ENCODE measurements at regions not wholly inside any gene's neighbourhood (a gene's known extent, or its start where the extent isn't known, plus 50 kb on each side); places are given as distances from the start of the nearest gene placed in this dataset.
"Not testable (repeated sequence)": the region's sequence is repeated elsewhere in the genome, so short reads cannot be mapped to it uniquely, and the experiment has no call there.

GRCh38 chr1:116851189-116851588, 58.5 kb upstream of the PTGFRN start:
- WGBS (ENCODE audit: insufficient coverage, insufficient read length), result no CpG with 5 or more reads among the region's 2 CpGs
- not testable (repeated sequence) for H3K27ac ChIP-seq (ENCODE audit: low read length); H3K27me3 ChIP-seq (ENCODE audit: control insufficient read depth, insufficient read depth, low read length); H3K36me3 ChIP-seq (ENCODE audit: control insufficient read depth, insufficient read depth, low read length); H3K4me3 ChIP-seq (ENCODE audit: low read length); H3K9me3 ChIP-seq (ENCODE audit: control insufficient read depth, insufficient read depth, low read length); H3K4me1 ChIP-seq (ENCODE audit: control insufficient read depth, insufficient read depth, low read length); DNase-seq (ENCODE audit: low read depth, low spot score)

- H3K27me3 ChIP-seq (ENCODE audit: control insufficient read depth, insufficient read depth, low read length), result no peaks in the 10 kb centered on the region
- H3K4me3 ChIP-seq (ENCODE audit: low read length), result no peak overlapping the region
- H3K9me3 ChIP-seq (ENCODE audit: control insufficient read depth, insufficient read depth, low read length), result no peaks in the 10 kb centered on the region
- DNase-seq (ENCODE audit: low read depth, low spot score), result no peak
- no peak overlapping the region for H3K27ac ChIP-seq (ENCODE audit: low read length)
- no CpG with 5 or more reads among the region's 5 CpGs for WGBS (ENCODE audit: insufficient coverage, insufficient read length)
- peaks cover 9% of the 10 kb centered on the region for H3K4me1 ChIP-seq (ENCODE audit: control insufficient read depth, insufficient read depth, low read length)
- no peaks in the 10 kb centered on the region for H3K36me3 ChIP-seq (ENCODE audit: control insufficient read depth, insufficient read depth, low read length)
Measured at GRCh38 chr1:116851846-116852245, 57.9 kb upstream of the PTGFRN start.

GRCh38 chr1:116852367-116852766, 57.3 kb upstream of the PTGFRN start:
- Histone ChIP-seq H3K27me3 (ENCODE audit: control insufficient read depth, insufficient read depth, low read length) (no peaks in the 10 kb centered on the region), H3K36me3 (ENCODE audit: control insufficient read depth, insufficient read depth, low read length) (no peaks in the 10 kb centered on the region), H3K9me3 (ENCODE audit: control insufficient read depth, insufficient read depth, low read length) (no peaks in the 10 kb centered on the region), H3K4me3 (ENCODE audit: low read length) (no peak overlapping the region), H3K27ac (ENCODE audit: low read length) (no peak overlapping the region), H3K4me1 (ENCODE audit: control insufficient read depth, insufficient read depth, low read length) (peaks cover 9% of the 10 kb centered on the region)
- DNase-seq (ENCODE audit: low read depth, low spot score), result no peak
- WGBS (ENCODE audit: insufficient coverage, insufficient read length), result no CpG with 5 or more reads among the region's 7 CpGs

GRCh38 chr1:116852910-116853309, 56.8 kb upstream of the PTGFRN start:
- Histone ChIP-seq H3K27me3 (ENCODE audit: control insufficient read depth, insufficient read depth, low read length) (no peaks in the 10 kb centered on the region), H3K9me3 (ENCODE audit: control insufficient read depth, insufficient read depth, low read length) (no peaks in the 10 kb centered on the region), H3K4me1 (ENCODE audit: control insufficient read depth, insufficient read depth, low read length) (peaks cover 9% of the 10 kb centered on the region), H3K4me3 (ENCODE audit: low read length) (no peak overlapping the region), H3K36me3 (ENCODE audit: control insufficient read depth, insufficient read depth, low read length) (no peaks in the 10 kb centered on the region), H3K27ac (ENCODE audit: low read length) (no peak overlapping the region)
- DNase-seq (ENCODE audit: low read depth, low spot score), result no peak
- WGBS (ENCODE audit: insufficient coverage, insufficient read length), result no CpG with 5 or more reads among the region's 3 CpGs

GRCh38 chr1:116853680-116854402, 55.9 kb upstream of the PTGFRN start:
- no peak overlapping the region for H3K4me3 ChIP-seq (ENCODE audit: low read length)
- no peaks in the 10 kb centered on the region for H3K27me3 ChIP-seq (ENCODE audit: control insufficient read depth, insufficient read depth, low read length)
- H3K9me3 ChIP-seq (ENCODE audit: control insufficient read depth, insufficient read depth, low read length), result no peaks in the 10 kb centered on the region
- H3K4me1 ChIP-seq (ENCODE audit: control insufficient read depth, insufficient read depth, low read length), result peaks cover 9% of the 10 kb centered on the region
- H3K36me3 ChIP-seq (ENCODE audit: control insufficient read depth, insufficient read depth, low read length), result no peaks in the 10 kb centered on the region
- H3K27ac ChIP-seq (ENCODE audit: low read length), result no peak overlapping the region
- peak; percentile 58 for DNase-seq (ENCODE audit: low read depth, low spot score)
- no CpG with 5 or more reads among the region's 4 CpGs for WGBS (ENCODE audit: insufficient coverage, insufficient read length)

- H3K4me3 ChIP-seq (ENCODE audit: low read length), result no peak overlapping the region
- no peak for DNase-seq (ENCODE audit: low read depth, low spot score)
- no peak overlapping the region for H3K27ac ChIP-seq (ENCODE audit: low read length)
- peaks cover 9% of the 10 kb centered on the region for H3K4me1 ChIP-seq (ENCODE audit: control insufficient read depth, insufficient read depth, low read length)
- no CpG with 5 or more reads among the region's 2 CpGs for WGBS (ENCODE audit: insufficient coverage, insufficient read length)
- no peaks in the 10 kb centered on the region for H3K36me3 ChIP-seq (ENCODE audit: control insufficient read depth, insufficient read depth, low read length)
- H3K27me3 ChIP-seq (ENCODE audit: control insufficient read depth, insufficient read depth, low read length), result no peaks in the 10 kb centered on the region
- no peaks in the 10 kb centered on the region for H3K9me3 ChIP-seq (ENCODE audit: control insufficient read depth, insufficient read depth, low read length)
Measured at GRCh38 chr1:116854403-116854690, 55.4 kb upstream of the PTGFRN start.

GRCh38 chr1:116854716-116855115, 55.0 kb upstream of the PTGFRN start:
- no peak overlapping the region for H3K27ac ChIP-seq (ENCODE audit: low read length)

GRCh38 chr1:116855191-116855619, 54.5 kb upstream of the PTGFRN start:
- Histone ChIP-seq H3K36me3 (ENCODE audit: control insufficient read depth, insufficient read depth, low read length) (no peaks in the 10 kb centered on the region), H3K9me3 (ENCODE audit: control insufficient read depth, insufficient read depth, low read length) (no peaks in the 10 kb centered on the region), H3K4me3 (ENCODE audit: low read length) (no peak overlapping the region), H3K4me1 (ENCODE audit: control insufficient read depth, insufficient read depth, low read length) (peaks cover 9% of the 10 kb centered on the region), H3K27me3 (ENCODE audit: control insufficient read depth, insufficient read depth, low read length) (no peaks in the 10 kb centered on the region), H3K27ac (ENCODE audit: low read length) (peak overlapping the region; percentile 45)
- DNase-seq (ENCODE audit: low read depth, low spot score), result no peak
- WGBS (ENCODE audit: insufficient coverage, insufficient read length), result no CpG with 5 or more reads among the region's 5 CpGs

More at GRCh38 chr1:116854716-116855115, 55.0 kb upstream of the PTGFRN start:
- Histone ChIP-seq H3K36me3 (ENCODE audit: control insufficient read depth, insufficient read depth, low read length) (no peaks in the 10 kb centered on the region), H3K9me3 (ENCODE audit: control insufficient read depth, insufficient read depth, low read length) (no peaks in the 10 kb centered on the region), H3K4me1 (ENCODE audit: control insufficient read depth, insufficient read depth, low read length) (peaks cover 9% of the 10 kb centered on the region), H3K4me3 (ENCODE audit: low read length) (no peak overlapping the region), H3K27me3 (ENCODE audit: control insufficient read depth, insufficient read depth, low read length) (no peaks in the 10 kb centered on the region)
- 100% methylated on average over 1 of the region's 3 CpGs for WGBS (ENCODE audit: insufficient coverage, insufficient read length)
- DNase-seq (ENCODE audit: low read depth, low spot score), result no peak

- DNase-seq (ENCODE audit: low read depth, low spot score), result no peak
- Histone ChIP-seq H3K4me3 (ENCODE audit: low read length) (no peak overlapping the region), H3K9me3 (ENCODE audit: control insufficient read depth, insufficient read depth, low read length) (no peaks in the 10 kb centered on the region), H3K27ac (ENCODE audit: low read length) (no peak overlapping the region), H3K36me3 (ENCODE audit: control insufficient read depth, insufficient read depth, low read length) (no peaks in the 10 kb centered on the region), H3K4me1 (ENCODE audit: control insufficient read depth, insufficient read depth, low read length) (peaks cover 9% of the 10 kb centered on the region), H3K27me3 (ENCODE audit: control insufficient read depth, insufficient read depth, low read length) (no peaks in the 10 kb centered on the region)
- WGBS (ENCODE audit: insufficient coverage, insufficient read length), result no CpG with 5 or more reads among the region's 3 CpGs
Measured at GRCh38 chr1:116855773-116856201, 53.9 kb upstream of the PTGFRN start.

GRCh38 chr1:116856312-116856711, 53.4 kb upstream of the PTGFRN start:
- Histone ChIP-seq H3K36me3 (ENCODE audit: control insufficient read depth, insufficient read depth, low read length) (no peaks in the 10 kb centered on the region), H3K4me3 (ENCODE audit: low read length) (no peak overlapping the region), H3K27ac (ENCODE audit: low read length) (no peak overlapping the region), H3K27me3 (ENCODE audit: control insufficient read depth, insufficient read depth, low read length) (no peaks in the 10 kb centered on the region), H3K4me1 (ENCODE audit: control insufficient read depth, insufficient read depth, low read length) (peaks cover 9% of the 10 kb centered on the region), H3K9me3 (ENCODE audit: control insufficient read depth, insufficient read depth, low read length) (no peaks in the 10 kb centered on the region)
- no CpG with 5 or more reads among the region's 3 CpGs for WGBS (ENCODE audit: insufficient coverage, insufficient read length)
- no peak for DNase-seq (ENCODE audit: low read depth, low spot score)

- Histone ChIP-seq H3K27me3 (ENCODE audit: control insufficient read depth, insufficient read depth, low read length) (no peaks in the 10 kb centered on the region), H3K4me1 (ENCODE audit: control insufficient read depth, insufficient read depth, low read length) (peaks cover 9% of the 10 kb centered on the region), H3K4me3 (ENCODE audit: low read length) (no peak overlapping the region), H3K9me3 (ENCODE audit: control insufficient read depth, insufficient read depth, low read length) (no peaks in the 10 kb centered on the region), H3K27ac (ENCODE audit: low read length) (no peak overlapping the region), H3K36me3 (ENCODE audit: control insufficient read depth, insufficient read depth, low read length) (no peaks in the 10 kb centered on the region)
- no peak for DNase-seq (ENCODE audit: low read depth, low spot score)
- no CpG with 5 or more reads among the region's 3 CpGs for WGBS (ENCODE audit: insufficient coverage, insufficient read length)
Measured at GRCh38 chr1:116857092-116857491, 52.6 kb upstream of the PTGFRN start.
